Pancreas (tissue), 10 donors: ENCODE measurements at regions not wholly inside any gene's neighbourhood (a gene's known extent, or its start where the extent isn't known, plus 50 kb on each side); places are given as distances from the start of the nearest gene placed in this dataset.

Experiments used
- ATAC-seq, 4 donors: fragments of 200-7000 bp; cut with Tn5 transposase; one replicate each; pipeline versions ENCODE4 v1.8.0 to v1.9.1; 2020; ENCODE audit warnings: mild to moderate bottlenecking in 4 of 4, moderate library complexity in 4 of 4
- DNase-seq, 6 donors: peaks; one replicate each; pipeline ENCODE4 v3.0.0-alpha.2; 2020
- FAIRE-seq: peaks from 2 replicates; lab custom pipeline; 2012; peaks lifted over from hg19 to GRCh38; lab: Jason Lieb, UNC
- H3K27ac ChIP-seq, 4 donors: fragments of 200-600 bp; sonication (generic); 1 replicate in 3 of 4; 2 replicates in 1 of 4; pipeline versions ENCODE4 v1.5.0 to v1.8.0; 2020
- H3K27me3 ChIP-seq, 4 donors: fragments of 200-600 bp; one replicate each; pipeline ENCODE4 v1.8.0; 2021
- H3K36me3 ChIP-seq, 3 donors: fragments of 200-600 bp; sonication (generic) in 1 of 3; one replicate each; pipeline versions ENCODE4 v1.5.0 to v1.8.0; 2020 to 2021
- H3K4me1 ChIP-seq, 3 donors: fragments of 200-600 bp; one replicate each; pipeline ENCODE4 v1.8.0; 2021
- H3K4me3 ChIP-seq, 4 donors: fragments of 200-600 bp; sonication (generic) in 2 of 4; one replicate each; pipeline versions ENCODE4 v1.5.0 to v1.8.0; 2020 to 2021
- H3K9me3 ChIP-seq, 4 donors: fragments of 200-600 bp; one replicate each; pipeline ENCODE4 v1.8.0; 2021
- WGBS, 2 donors: extraction: QIAGEN DNeasy Blood & Tissue Kit; methylation state at CpG; one replicate each; pipeline ENCODE4 v1.1.7; 2013; 5-methylcytosine and 5-hydroxymethylcytosine counted together
- intact Hi-C, 3 donors: fragments of 100-400 bp; cut with DNase I; formaldehyde crosslinking; loops; one replicate each; pipeline versions ENCODE4 v1.11.1 to v1.14.2; 2022
- TF ChIP-seq, protein P1 (sequence below), 4 donors: fragments of 200-600 bp; sonication (generic) in 3 of 4; IDR thresholded peaks; one replicate each; pipeline versions ENCODE4 v1.5.0 to v1.8.0; 2021; ENCODE audit warnings: antibody characterized with exemption in 4 of 4
- donor health status: healthy with polysubstance abuse.
- donor health status: DM: no; HTN: no; CAD: no; lungs with moderate emphysema.
- donor health status: DM: no; HTN: no; CAD: no.
- donor health status: control.
- donor health status: control.
- donor health status: Bipolar disorder and iron deficiency.
- donor health status: DM: yes; HTN: yes; CAD: no.
- donor health status: DM: no; HTN: no; CAD: no.
- donor health status: DM: no; HTN: no; CAD: no.
- donor health status: DM: yes; HTN: yes; CAD: no.

GRCh38 chr2:76268902-76269620 is 558.3 kb upstream of the GCFC2 start:
- no peak overlapping the region for H3K27ac ChIP-seq
- no peaks in the 10 kb centered on the region for H3K4me1 ChIP-seq
- ATAC-seq (peak; percentile 53 to 85 (median 68)), FAIRE-seq (no peak), DNase-seq (peak in 3 of 6 donors; percentile 14 to 54 (median 22))
- TF ChIP-seq, protein P1, sequence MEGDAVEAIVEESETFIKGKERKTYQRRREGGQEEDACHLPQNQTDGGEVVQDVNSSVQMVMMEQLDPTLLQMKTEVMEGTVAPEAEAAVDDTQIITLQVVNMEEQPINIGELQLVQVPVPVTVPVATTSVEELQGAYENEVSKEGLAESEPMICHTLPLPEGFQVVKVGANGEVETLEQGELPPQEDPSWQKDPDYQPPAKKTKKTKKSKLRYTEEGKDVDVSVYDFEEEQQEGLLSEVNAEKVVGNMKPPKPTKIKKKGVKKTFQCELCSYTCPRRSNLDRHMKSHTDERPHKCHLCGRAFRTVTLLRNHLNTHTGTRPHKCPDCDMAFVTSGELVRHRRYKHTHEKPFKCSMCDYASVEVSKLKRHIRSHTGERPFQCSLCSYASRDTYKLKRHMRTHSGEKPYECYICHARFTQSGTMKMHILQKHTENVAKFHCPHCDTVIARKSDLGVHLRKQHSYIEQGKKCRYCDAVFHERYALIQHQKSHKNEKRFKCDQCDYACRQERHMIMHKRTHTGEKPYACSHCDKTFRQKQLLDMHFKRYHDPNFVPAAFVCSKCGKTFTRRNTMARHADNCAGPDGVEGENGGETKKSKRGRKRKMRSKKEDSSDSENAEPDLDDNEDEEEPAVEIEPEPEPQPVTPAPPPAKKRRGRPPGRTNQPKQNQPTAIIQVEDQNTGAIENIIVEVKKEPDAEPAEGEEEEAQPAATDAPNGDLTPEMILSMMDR (IDR thresholded peaks at IDR 0.05) = no peak
- H3K36me3 ChIP-seq = no peaks in the 10 kb centered on the region
- no peak overlapping the region for H3K4me3 ChIP-seq
- intact Hi-C loops = no loop called here
- no peaks in the 10 kb centered on the region for H3K27me3 ChIP-seq
- H3K9me3 ChIP-seq = no peaks in the 10 kb centered on the region
- WGBS, 2 donors = 27 to 43% methylated on average over 5 of the region's 5 CpGs

DNA sequence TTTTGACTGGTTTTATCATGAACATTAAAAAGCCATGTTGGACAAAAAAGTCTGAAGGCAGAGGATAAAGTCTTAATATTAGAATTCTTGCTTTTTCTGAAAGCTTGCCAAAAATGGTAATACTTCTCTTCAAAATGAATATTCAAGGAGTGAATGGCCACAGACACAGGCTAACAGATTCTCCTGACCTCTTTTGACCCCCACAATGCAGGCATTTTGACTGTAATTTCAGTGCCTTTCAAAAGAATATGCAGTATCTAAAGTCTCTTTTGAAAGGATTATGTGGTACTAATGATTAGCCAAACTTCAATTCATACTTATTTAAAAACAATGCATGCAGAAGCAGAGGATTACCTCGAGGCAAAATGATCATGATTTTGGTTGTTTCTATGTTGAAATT is 557.8 kb upstream of the GCFC2 start:
- DNase-seq (no peak), FAIRE-seq (no peak), ATAC-seq (no peak)
- TF ChIP-seq, protein P1 (IDR thresholded peaks at IDR 0.05) = no peak
- Histone ChIP-seq H3K27me3 (no peaks in the 10 kb centered on the region), H3K9me3 (no peaks in the 10 kb centered on the region), H3K4me1 (no peaks in the 10 kb centered on the region), H3K36me3 (no peaks in the 10 kb centered on the region), H3K4me3 (no peak overlapping the region), H3K27ac (no peak overlapping the region)
- WGBS, 2 donors = 4 to 22% methylated on average over 1 of the region's 1 CpG
- intact Hi-C loops = no loop called here

DNA sequence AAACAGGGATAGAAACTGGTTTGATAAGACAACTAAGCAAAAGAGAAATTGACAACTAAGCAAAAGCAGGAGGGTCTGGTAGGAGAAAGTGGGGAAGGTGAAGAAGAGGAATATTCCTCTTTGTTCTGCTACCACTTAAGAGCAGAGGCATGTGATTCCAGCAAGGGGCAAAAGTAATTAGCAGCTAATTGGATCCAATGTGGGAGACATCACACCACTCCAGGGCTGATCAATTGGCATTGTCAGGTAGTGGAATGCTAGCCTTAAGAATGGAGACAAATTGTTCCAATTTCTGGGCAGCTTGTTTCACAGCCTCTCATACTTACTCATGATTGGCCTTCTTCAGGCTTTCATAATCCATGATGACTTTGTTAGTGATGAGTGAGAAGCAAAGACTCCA is 547.1 kb upstream of the GCFC2 start:
- TF ChIP-seq, protein P1 (IDR thresholded peaks at IDR 0.05) = no peak
- no peak for FAIRE-seq

GRCh38 chr2:76256458-76257088 is 545.9 kb upstream of the GCFC2 start:
- Histone ChIP-seq H3K36me3 (no peaks in the 10 kb centered on the region), H3K4me3 (no peak overlapping the region), H3K4me1 (no peaks in the 10 kb centered on the region), H3K9me3 (no peaks in the 10 kb centered on the region), H3K27ac (no peak overlapping the region), H3K27me3 (no peaks in the 10 kb centered on the region)
- 32 to 45% methylated on average over 3 of the region's 3 CpGs for WGBS, 2 donors
- no peak for DNase-seq
- TF ChIP-seq, protein P1 (IDR thresholded peaks at IDR 0.05) = no peak
- no peak for FAIRE-seq
- intact Hi-C loops = no loop called here
- ATAC-seq = no peak

More for the DNA sequence above, 547.1 kb upstream of the GCFC2 start:
- DNase-seq (no peak), ATAC-seq (no peak)
- Histone ChIP-seq H3K36me3 (no peaks in the 10 kb centered on the region), H3K27ac (no peak overlapping the region), H3K4me1 (no peaks in the 10 kb centered on the region), H3K4me3 (no peak overlapping the region), H3K9me3 (no peaks in the 10 kb centered on the region), H3K27me3 (no peaks in the 10 kb centered on the region)
- intact Hi-C loops = no loop called here

DNA sequence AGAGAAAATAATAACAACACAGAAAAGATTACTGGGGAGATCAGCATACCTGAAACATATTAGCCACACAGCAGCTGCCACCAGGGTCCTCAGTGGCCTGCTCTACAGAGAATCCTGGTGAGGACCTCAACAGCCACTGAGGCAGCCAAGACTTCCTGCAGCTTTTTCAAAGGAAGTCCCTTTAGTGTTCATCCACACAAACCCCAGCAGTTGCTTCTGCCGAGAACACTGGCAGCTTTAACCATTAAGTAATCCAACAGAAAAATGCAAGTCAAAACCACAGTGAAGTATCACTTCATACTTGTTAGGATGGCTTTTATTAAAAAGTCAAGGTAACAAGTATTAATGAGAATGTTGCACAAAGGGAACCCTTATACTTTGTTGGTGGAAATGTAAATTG is 542.0 kb upstream of the GCFC2 start:
- Histone ChIP-seq H3K27me3 (no peaks in the 10 kb centered on the region), H3K4me3 (no peak overlapping the region), H3K27ac (no peak overlapping the region), H3K36me3 (no peaks in the 10 kb centered on the region), H3K9me3 (no peaks in the 10 kb centered on the region), H3K4me1 (no peaks in the 10 kb centered on the region)
- TF ChIP-seq, protein P1 (IDR thresholded peaks at IDR 0.05) = no peak
- WGBS, 2 donors = 27 to 35% methylated on average over 1 of the region's 1 CpG
- no peak for FAIRE-seq
- intact Hi-C loops = no loop called here
- no peak for DNase-seq
- ATAC-seq = no peak
